ENCODE measurements at regions not wholly inside any gene's neighbourhood (a gene's known extent, or its start where the extent isn't known, plus 50 kb on each side); places are given as distances from the start of the nearest gene placed in this dataset.
A peak's percentile ranks its signal among the peaks of the same experiment; 100 is the strongest.

- in situ Hi-C loops (cut with HindIII; ENCODE audit: low pct_ligation_motif_present, low pct_unique_long_range_greater_than_20kb, low sequenced_read_pairs): no loop called here
- no peak for DNase-seq
These were observed 98.9 kb upstream of the MAFB start for GRCh38 chr20:40787941-40788340.

GRCh38 chr20:40797425-40797824 lies 108.4 kb upstream of the MAFB start:
- DNase-seq: peak; percentile 4
- in situ Hi-C loops (cut with HindIII; ENCODE audit: low pct_ligation_motif_present, low pct_unique_long_range_greater_than_20kb, low sequenced_read_pairs): no loop called here

- no peak for DNase-seq
- in situ Hi-C loops (cut with HindIII; ENCODE audit: low pct_ligation_motif_present, low pct_unique_long_range_greater_than_20kb, low sequenced_read_pairs): no loop called here
These were observed 109.0 kb upstream of the MAFB start for GRCh38 chr20:40798066-40798465.

- no peak for DNase-seq
- in situ Hi-C loops (cut with HindIII; ENCODE audit: low pct_ligation_motif_present, low pct_unique_long_range_greater_than_20kb, low sequenced_read_pairs): no loop called here
These were observed 113.8 kb upstream of the MAFB start for GRCh38 chr20:40802886-40803285.

- in situ Hi-C loops (cut with HindIII; ENCODE audit: low pct_ligation_motif_present, low pct_unique_long_range_greater_than_20kb, low sequenced_read_pairs): no loop called here
- DNase-seq: no peak
These were observed 114.3 kb upstream of the MAFB start for GRCh38 chr20:40803381-40803780.

GRCh38 chr20:40805592-40805991 lies 116.6 kb upstream of the MAFB start:
- DNase-seq: no peak
- in situ Hi-C loops (cut with HindIII; ENCODE audit: low pct_ligation_motif_present, low pct_unique_long_range_greater_than_20kb, low sequenced_read_pairs): no loop called here

- no peak for DNase-seq
- in situ Hi-C loops (cut with HindIII; ENCODE audit: low pct_ligation_motif_present, low pct_unique_long_range_greater_than_20kb, low sequenced_read_pairs): no loop called here
These were observed 118.1 kb upstream of the MAFB start for GRCh38 chr20:40806929-40807820.

- in situ Hi-C loops (cut with HindIII; ENCODE audit: low pct_ligation_motif_present, low pct_unique_long_range_greater_than_20kb, low sequenced_read_pairs): no loop called here
- DNase-seq: no peak
These were observed 118.8 kb upstream of the MAFB start for GRCh38 chr20:40807821-40808170.

- no peak for DNase-seq
- in situ Hi-C loops (cut with HindIII; ENCODE audit: low pct_ligation_motif_present, low pct_unique_long_range_greater_than_20kb, low sequenced_read_pairs): no loop called here
These were observed 119.9 kb upstream of the MAFB start for GRCh38 chr20:40808936-40809335.

- DNase-seq: no peak
- in situ Hi-C loops (cut with HindIII; ENCODE audit: low pct_ligation_motif_present, low pct_unique_long_range_greater_than_20kb, low sequenced_read_pairs): no loop called here
These were observed 120.3 kb upstream of the MAFB start for GRCh38 chr20:40809361-40809760.

GRCh38 chr20:40810332-40811000 lies 121.4 kb upstream of the MAFB start:
- in situ Hi-C loops (cut with HindIII; ENCODE audit: low pct_ligation_motif_present, low pct_unique_long_range_greater_than_20kb, low sequenced_read_pairs): no loop called here
- DNase-seq: no peak

- in situ Hi-C loops (cut with HindIII; ENCODE audit: low pct_ligation_motif_present, low pct_unique_long_range_greater_than_20kb, low sequenced_read_pairs): no loop called here
- DNase-seq: no peak
These were observed 122.0 kb upstream of the MAFB start for GRCh38 chr20:40811004-40811403.

GRCh38 chr20:40811660-40812414 lies 122.8 kb upstream of the MAFB start:
- no peak for DNase-seq
- in situ Hi-C loops (cut with HindIII; ENCODE audit: low pct_ligation_motif_present, low pct_unique_long_range_greater_than_20kb, low sequenced_read_pairs): no loop called here

- in situ Hi-C loops (cut with HindIII; ENCODE audit: low pct_ligation_motif_present, low pct_unique_long_range_greater_than_20kb, low sequenced_read_pairs): no loop called here
These were observed 123.4 kb upstream of the MAFB start for GRCh38 chr20:40812415-40812925.

GRCh38 chr20:40813029-40813431 lies 124.0 kb upstream of the MAFB start:
- DNase-seq: no peak
- in situ Hi-C loops (cut with HindIII; ENCODE audit: low pct_ligation_motif_present, low pct_unique_long_range_greater_than_20kb, low sequenced_read_pairs): no loop called here

More at GRCh38 chr20:40812415-40812925, 123.4 kb upstream of the MAFB start:
- no peak for DNase-seq

GRCh38 chr20:40813708-40814630 lies 124.9 kb upstream of the MAFB start:
- no peak for DNase-seq
- in situ Hi-C loops (cut with HindIII; ENCODE audit: low pct_ligation_motif_present, low pct_unique_long_range_greater_than_20kb, low sequenced_read_pairs): no loop called here

GRCh38 chr20:40814631-40814960 lies 125.6 kb upstream of the MAFB start:
- in situ Hi-C loops (cut with HindIII; ENCODE audit: low pct_ligation_motif_present, low pct_unique_long_range_greater_than_20kb, low sequenced_read_pairs): no loop called here
- no peak for DNase-seq
